ENCODE measurements at regions not wholly inside any gene's neighbourhood (a gene's known extent, or its start where the extent isn't known, plus 50 kb on each side); places are given as distances from the start of the nearest gene placed in this dataset.

GRCh38 chr16:26252598-26252997 lies 560.8 kb downstream of the HS3ST4 start:
- Mint-ChIP-seq H3K9me3 (peaks cover 16% of the 10 kb centered on the region), H3K27me3 (peaks cover 5% of the 10 kb centered on the region), H3K36me3 (ENCODE audit: low read depth) (no peaks in the 10 kb centered on the region), H3K4me1 (peaks cover 2% of the 10 kb centered on the region), H3K4me3 (no peak overlapping the region), H3K27ac (no peak overlapping the region)
- DNase-seq: no peak
- intact Hi-C loops (cut with micrococcal nuclease): no loop called here

- Mint-ChIP-seq H3K27me3 (peaks cover 2% of the 10 kb centered on the region), H3K9me3 (peaks cover 9% of the 10 kb centered on the region), H3K27ac (no peak overlapping the region), H3K4me3 (no peak overlapping the region), H3K36me3 (ENCODE audit: low read depth) (no peaks in the 10 kb centered on the region), H3K4me1 (peaks cover 8% of the 10 kb centered on the region)
- intact Hi-C loops (cut with micrococcal nuclease): no loop called here
- DNase-seq: no peak
Measured at GRCh38 chr16:26261621-26262020, 569.9 kb downstream of the HS3ST4 start.

GRCh38 chr16:26263406-26263805 lies 571.6 kb downstream of the HS3ST4 start:
- intact Hi-C loops (cut with micrococcal nuclease): no loop called here
- DNase-seq: no peak
- Mint-ChIP-seq H3K27ac (no peak overlapping the region), H3K9me3 (peaks cover 9% of the 10 kb centered on the region), H3K4me3 (no peak overlapping the region), H3K4me1 (peaks cover 8% of the 10 kb centered on the region), H3K27me3 (no peaks in the 10 kb centered on the region), H3K36me3 (ENCODE audit: low read depth) (no peaks in the 10 kb centered on the region)

GRCh38 chr16:26267641-26268040 lies 575.9 kb downstream of the HS3ST4 start:
- peaks cover 5% of the 10 kb centered on the region for H3K9me3 Mint-ChIP-seq
- intact Hi-C loops (cut with micrococcal nuclease): no loop called here
- H3K4me3 Mint-ChIP-seq: no peak overlapping the region
- peaks cover 13% of the 10 kb centered on the region for H3K4me1 Mint-ChIP-seq
- no peak for DNase-seq
- peaks cover 2% of the 10 kb centered on the region for H3K27me3 Mint-ChIP-seq
- H3K36me3 Mint-ChIP-seq (ENCODE audit: low read depth): no peaks in the 10 kb centered on the region
- no peak overlapping the region for H3K27ac Mint-ChIP-seq

- Mint-ChIP-seq H3K27me3 (peaks cover 2% of the 10 kb centered on the region), H3K36me3 (ENCODE audit: low read depth) (no peaks in the 10 kb centered on the region), H3K27ac (no peak overlapping the region), H3K4me1 (peaks cover 10% of the 10 kb centered on the region), H3K4me3 (no peak overlapping the region), H3K9me3 (no peaks in the 10 kb centered on the region)
- no peak for DNase-seq
- intact Hi-C loops (cut with micrococcal nuclease): no loop called here
Measured at GRCh38 chr16:26269673-26270072, 577.9 kb downstream of the HS3ST4 start.

GRCh38 chr16:26273607-26274006 lies 581.8 kb downstream of the HS3ST4 start:
- intact Hi-C loops (cut with micrococcal nuclease): no loop called here

GRCh38 chr16:26275021-26275590 lies 583.3 kb downstream of the HS3ST4 start:
- Mint-ChIP-seq H3K27ac (no peak overlapping the region), H3K27me3 (peaks cover 2% of the 10 kb centered on the region), H3K4me3 (no peak overlapping the region), H3K4me1 (peaks cover 3% of the 10 kb centered on the region), H3K36me3 (ENCODE audit: low read depth) (no peaks in the 10 kb centered on the region), H3K9me3 (peaks cover 2% of the 10 kb centered on the region)
- DNase-seq: no peak
- intact Hi-C loops (cut with micrococcal nuclease): no loop called here

More at GRCh38 chr16:26273607-26274006, 581.8 kb downstream of the HS3ST4 start:
- Mint-ChIP-seq H3K4me3 (no peak overlapping the region), H3K9me3 (no peaks in the 10 kb centered on the region), H3K36me3 (ENCODE audit: low read depth) (no peaks in the 10 kb centered on the region), H3K27ac (no peak overlapping the region), H3K27me3 (peaks cover 2% of the 10 kb centered on the region), H3K4me1 (peaks cover 10% of the 10 kb centered on the region)
- DNase-seq: no peak

GRCh38 chr16:26276289-26276688 lies 584.5 kb downstream of the HS3ST4 start:
- Mint-ChIP-seq H3K4me1 (no peaks in the 10 kb centered on the region), H3K4me3 (no peak overlapping the region), H3K27me3 (no peaks in the 10 kb centered on the region), H3K36me3 (ENCODE audit: low read depth) (no peaks in the 10 kb centered on the region), H3K9me3 (peaks cover 3% of the 10 kb centered on the region), H3K27ac (no peak overlapping the region)
- DNase-seq: no peak
- intact Hi-C loops (cut with micrococcal nuclease): no loop called here

- Mint-ChIP-seq H3K4me3 (no peak overlapping the region), H3K27ac (no peak overlapping the region), H3K36me3 (ENCODE audit: low read depth) (no peaks in the 10 kb centered on the region), H3K4me1 (no peaks in the 10 kb centered on the region), H3K27me3 (no peaks in the 10 kb centered on the region), H3K9me3 (peaks cover 3% of the 10 kb centered on the region)
- intact Hi-C loops (cut with micrococcal nuclease): no loop called here
- DNase-seq: no peak
Measured at GRCh38 chr16:26281381-26282110, 589.8 kb downstream of the HS3ST4 start.

GRCh38 chr16:26295625-26296304 lies 604.0 kb downstream of the HS3ST4 start:
- intact Hi-C loops (cut with micrococcal nuclease): no loop called here
- Mint-ChIP-seq H3K27me3 (no peaks in the 10 kb centered on the region), H3K4me3 (no peak overlapping the region), H3K36me3 (ENCODE audit: low read depth) (no peaks in the 10 kb centered on the region), H3K9me3 (no peaks in the 10 kb centered on the region), H3K4me1 (no peaks in the 10 kb centered on the region), H3K27ac (no peak overlapping the region)
- DNase-seq: no peak

GRCh38 chr16:26301516-26301915 lies 609.8 kb downstream of the HS3ST4 start:
- DNase-seq: no peak
- Mint-ChIP-seq H3K4me1 (no peaks in the 10 kb centered on the region), H3K4me3 (no peak overlapping the region), H3K27ac (no peak overlapping the region), H3K9me3 (no peaks in the 10 kb centered on the region), H3K36me3 (ENCODE audit: low read depth) (no peaks in the 10 kb centered on the region), H3K27me3 (peaks cover 6% of the 10 kb centered on the region)
- intact Hi-C loops (cut with micrococcal nuclease): no loop called here

- DNase-seq: peak; percentile 53
Measured at GRCh38 chr16:26316683-26317464, 625.1 kb downstream of the HS3ST4 start.

GRCh38 chr16:26317885-26318284 lies 626.1 kb downstream of the HS3ST4 start:
- no peaks in the 10 kb centered on the region for H3K9me3 Mint-ChIP-seq
- no peak overlapping the region for H3K27ac Mint-ChIP-seq
- intact Hi-C loops (cut with micrococcal nuclease): no loop called here
- H3K4me3 Mint-ChIP-seq: no peak overlapping the region
- no peaks in the 10 kb centered on the region for H3K36me3 Mint-ChIP-seq (ENCODE audit: low read depth)
- DNase-seq: peak; percentile 26
- no peaks in the 10 kb centered on the region for H3K4me1 Mint-ChIP-seq
- H3K27me3 Mint-ChIP-seq: no peaks in the 10 kb centered on the region

More at GRCh38 chr16:26316683-26317464, 625.1 kb downstream of the HS3ST4 start:
- H3K4me1 Mint-ChIP-seq: no peaks in the 10 kb centered on the region
- H3K36me3 Mint-ChIP-seq (ENCODE audit: low read depth): no peaks in the 10 kb centered on the region
- no peaks in the 10 kb centered on the region for H3K27me3 Mint-ChIP-seq
- no peak overlapping the region for H3K27ac Mint-ChIP-seq
- no peak overlapping the region for H3K4me3 Mint-ChIP-seq
- H3K9me3 Mint-ChIP-seq: no peaks in the 10 kb centered on the region
- intact Hi-C loops (cut with micrococcal nuclease): no loop called here

GRCh38 chr16:26330654-26331053 lies 638.9 kb downstream of the HS3ST4 start:
- Mint-ChIP-seq H3K9me3 (no peaks in the 10 kb centered on the region), H3K4me3 (no peak overlapping the region), H3K4me1 (peaks cover 5% of the 10 kb centered on the region), H3K27me3 (peaks cover 10% of the 10 kb centered on the region), H3K36me3 (ENCODE audit: low read depth) (no peaks in the 10 kb centered on the region), H3K27ac (no peak overlapping the region)
- intact Hi-C loops (cut with micrococcal nuclease): no loop called here
- DNase-seq: no peak

Measured in activated CD4-positive, alpha-beta T cell treated with anti-CD3 and anti-CD28 coated beads, Interleukin-2, amount 10 ng/mL, durations not matched to agents 24 days and 14 days (primary cell).